HG03457 (cell line): ENCODE measurements at regions not wholly inside any gene's neighbourhood (a gene's known extent, or its start where the extent isn't known, plus 50 kb on each side); places are given as distances from the start of the nearest gene placed in this dataset.
"Not testable (repeated sequence)": the region's sequence is repeated elsewhere in the genome, so short reads cannot be mapped to it uniquely, and the experiment has no call there.

Experiments
- ATAC-seq: cut with Tn5 transposase; IDR thresholded peaks from one replicate; pipeline ENCODE4 v1.9.1; 2021; ENCODE audit warnings: moderate number of reproducible peaks; ENCODE audit not compliant: unreplicated experiment

DNA sequence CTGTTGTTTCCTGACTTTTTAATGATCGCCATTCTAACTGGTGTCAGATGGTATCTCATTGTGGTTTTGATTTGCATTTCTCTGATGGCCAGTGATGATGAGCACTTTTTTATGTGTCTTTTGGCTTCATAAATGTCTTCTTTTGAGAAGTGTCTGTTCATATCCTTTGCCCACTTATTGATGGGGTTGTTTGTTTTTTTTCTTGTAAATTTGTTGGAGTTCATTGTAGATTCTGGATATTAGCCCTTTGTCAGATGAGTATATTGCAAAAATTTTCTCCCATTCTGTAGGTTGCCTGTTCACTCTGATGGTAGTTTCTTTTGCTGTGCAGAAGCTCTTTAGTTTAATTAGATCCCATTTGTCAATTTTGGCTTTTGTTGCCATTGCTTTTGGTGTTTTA is 1378.7 kb downstream of the FSCB start:
- ATAC-seq, result not testable (repeated sequence)

DNA sequence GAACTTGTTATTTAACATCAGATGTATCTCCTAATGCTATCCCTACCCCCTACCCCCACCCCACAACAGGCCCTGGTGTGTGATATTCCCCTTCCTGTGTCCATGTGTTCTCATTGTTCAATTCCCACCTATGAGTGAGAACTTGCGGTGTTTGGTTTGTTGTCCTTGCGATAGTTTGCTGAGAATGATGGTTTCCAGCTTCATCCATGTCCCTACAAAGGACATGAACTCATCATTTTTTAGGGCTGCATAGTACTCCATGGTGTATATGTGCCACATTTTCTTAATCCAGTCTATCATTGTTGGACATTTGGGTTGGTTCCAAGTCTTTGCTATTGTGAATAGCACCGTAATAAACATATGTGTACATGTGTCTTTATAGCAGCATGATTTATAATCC is 1379.2 kb downstream of the FSCB start:
- ATAC-seq, result not testable (repeated sequence)

GRCh38 chr14:43123544-43123943 is 1383.5 kb downstream of the FSCB start:
- ATAC-seq, result no peak

DNA sequence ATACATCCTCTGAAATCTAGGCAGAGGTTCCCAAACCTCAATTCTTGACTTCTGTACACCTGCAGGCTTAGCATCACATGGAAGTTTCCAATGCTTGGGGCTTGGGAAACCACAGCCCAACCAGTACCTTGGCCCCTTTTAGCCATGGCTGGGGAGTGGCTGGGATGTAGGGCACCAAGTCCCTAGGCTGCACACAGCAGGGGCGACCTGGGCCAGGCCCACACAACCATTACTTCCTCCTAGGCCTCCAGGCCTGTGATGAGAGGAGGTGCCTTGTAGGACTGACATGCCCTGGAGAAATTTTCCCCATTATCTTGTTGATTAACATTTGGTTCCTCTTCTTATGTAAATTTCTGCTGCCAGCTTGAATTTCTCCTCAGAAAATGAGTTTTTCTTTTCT is 1387.4 kb downstream of the FSCB start:
- no peak for ATAC-seq

DNA sequence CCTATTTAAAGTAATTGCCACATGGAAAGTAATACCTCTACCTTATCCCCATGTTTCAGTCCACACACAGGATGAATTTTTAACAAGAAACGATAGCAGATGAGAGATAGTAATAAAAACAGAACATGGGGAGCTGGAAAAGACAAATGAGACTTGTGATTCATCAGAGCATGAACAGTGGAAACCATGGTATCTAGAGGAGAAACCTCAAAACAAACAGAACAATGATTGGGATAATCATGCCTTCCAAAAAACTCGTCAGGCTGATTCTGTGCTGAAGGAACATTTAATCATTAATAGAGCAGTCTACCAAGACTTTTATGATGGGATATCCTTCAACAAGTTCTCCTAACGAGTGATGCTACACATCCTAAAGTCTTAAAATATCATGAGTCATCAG is 1390.7 kb downstream of the FSCB start:
- ATAC-seq, result no peak

GRCh38 chr14:43105305-43105704 is 1401.8 kb downstream of the FSCB start:
- no peak for ATAC-seq

GRCh38 chr14:43090380-43090779 is 1416.7 kb downstream of the FSCB start:
- ATAC-seq, result no peak

GRCh38 chr14:43087666-43088065 is 1419.4 kb downstream of the FSCB start:
- no peak for ATAC-seq

GRCh38 chr14:43085819-43086218 is 1421.3 kb downstream of the FSCB start:
- ATAC-seq, result no peak

DNA sequence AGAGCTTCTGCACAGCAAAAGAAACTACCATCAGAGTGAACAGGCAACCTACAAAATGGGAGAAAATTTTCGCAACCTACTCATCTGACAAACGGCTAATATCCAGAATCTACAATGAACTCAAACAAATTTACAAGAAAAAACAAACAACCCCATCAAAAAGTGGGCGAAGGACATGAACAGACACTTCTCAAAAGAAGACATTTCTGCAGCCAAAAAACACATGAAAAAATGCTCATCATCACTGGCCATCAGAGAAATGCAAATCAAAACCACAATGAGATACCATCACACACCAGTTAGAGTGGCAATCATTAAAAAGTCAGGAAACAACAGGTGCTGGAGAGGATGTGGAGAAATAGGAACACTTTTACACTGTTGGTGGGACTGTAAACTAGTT is 1439.7 kb downstream of the FSCB start:
- not testable (repeated sequence) for ATAC-seq

DNA sequence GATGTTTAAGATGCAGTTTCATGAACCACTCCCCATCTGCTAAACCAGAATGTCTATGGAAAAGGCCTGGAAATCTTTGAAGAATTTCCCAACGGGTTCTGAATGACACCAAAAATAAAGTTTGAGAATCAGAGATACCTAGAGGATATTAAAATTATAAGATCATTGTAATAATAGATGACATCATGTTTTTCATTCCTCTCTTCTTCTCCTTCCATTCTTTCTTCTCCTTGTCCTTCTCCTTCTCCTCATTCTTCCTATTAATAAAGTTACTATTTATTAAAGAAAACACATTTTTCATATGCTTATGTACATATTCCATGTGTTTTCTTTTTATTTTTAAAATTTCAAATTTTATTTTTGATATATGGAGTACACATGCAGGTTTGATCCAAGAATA is 1449.4 kb downstream of the LRFN5 start:
- ATAC-seq, result no peak

DNA sequence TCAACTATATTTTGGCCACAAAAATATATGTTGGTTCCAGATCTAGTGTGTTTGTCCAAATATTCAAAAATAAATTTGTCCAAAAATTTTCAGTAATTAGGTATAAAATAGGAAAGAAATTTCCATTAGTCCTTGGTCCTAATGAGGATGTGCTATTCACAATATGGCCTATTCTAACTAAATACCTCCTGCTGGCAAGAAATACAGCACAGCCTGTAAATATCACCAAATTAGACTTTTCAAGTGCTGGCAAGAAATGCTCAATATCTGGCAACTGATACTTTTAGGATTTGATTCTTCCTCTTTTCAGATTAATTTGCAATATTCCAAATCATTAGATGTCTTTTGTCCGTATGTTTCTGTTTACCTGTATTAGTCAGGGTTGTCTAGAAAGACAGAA is 1446.2 kb downstream of the LRFN5 start:
- no peak for ATAC-seq

DNA sequence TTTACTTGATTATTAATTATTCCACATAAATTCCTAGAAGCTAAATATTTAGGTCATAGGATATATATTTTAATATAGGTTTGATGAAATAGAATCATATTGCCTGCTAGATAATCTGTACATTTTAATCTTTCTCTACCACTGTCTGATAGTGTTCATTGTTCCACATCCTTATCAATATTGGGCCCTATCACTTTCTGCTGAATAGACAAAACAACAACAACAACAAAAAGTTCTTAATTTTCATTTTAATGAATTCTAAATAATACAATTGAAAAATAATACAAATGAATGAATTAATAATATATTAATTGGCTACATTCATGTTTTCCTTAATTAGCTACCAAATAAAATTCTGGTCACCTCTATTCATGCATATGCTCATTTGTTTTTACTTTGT is 1437.2 kb downstream of the LRFN5 start:
- ATAC-seq, result no peak

- ATAC-seq, result no peak
These were observed 1435.7 kb downstream of the LRFN5 start for GRCh38 chr14:43042408-43042807.

DNA sequence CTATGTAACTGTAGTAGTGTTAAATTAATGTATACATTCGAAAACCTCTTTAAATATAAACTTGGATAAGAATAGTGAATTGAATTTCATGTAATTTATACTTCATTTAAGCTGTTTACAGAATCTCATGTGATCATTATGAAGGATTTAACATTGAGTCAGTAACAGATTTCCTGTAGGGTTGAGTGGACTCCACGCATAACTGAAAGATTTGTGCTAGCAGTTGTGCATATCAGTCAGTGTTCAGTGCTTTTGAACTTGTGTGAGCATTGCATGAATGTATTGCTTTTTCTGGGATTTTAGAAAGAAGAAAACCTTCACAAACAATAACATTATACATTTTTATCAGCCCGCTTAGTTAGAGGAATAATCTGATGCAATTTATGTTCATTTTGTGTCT is 1435.3 kb downstream of the LRFN5 start:
- ATAC-seq, result no peak

- ATAC-seq, result no peak
These were observed 1434.5 kb downstream of the LRFN5 start for GRCh38 chr14:43041207-43041606.

- ATAC-seq, result no peak
These were observed 1433.2 kb downstream of the LRFN5 start for GRCh38 chr14:43039881-43040280.

- no peak for ATAC-seq
These were observed 1424.9 kb downstream of the LRFN5 start for GRCh38 chr14:43031598-43031997.

GRCh38 chr14:43022094-43022800 is 1415.6 kb downstream of the LRFN5 start:
- no peak for ATAC-seq

GRCh38 chr14:43019826-43020225 is 1413.2 kb downstream of the LRFN5 start:
- no peak for ATAC-seq

GRCh38 chr14:43014338-43014737 is 1407.7 kb downstream of the LRFN5 start:
- no peak for ATAC-seq

DNA sequence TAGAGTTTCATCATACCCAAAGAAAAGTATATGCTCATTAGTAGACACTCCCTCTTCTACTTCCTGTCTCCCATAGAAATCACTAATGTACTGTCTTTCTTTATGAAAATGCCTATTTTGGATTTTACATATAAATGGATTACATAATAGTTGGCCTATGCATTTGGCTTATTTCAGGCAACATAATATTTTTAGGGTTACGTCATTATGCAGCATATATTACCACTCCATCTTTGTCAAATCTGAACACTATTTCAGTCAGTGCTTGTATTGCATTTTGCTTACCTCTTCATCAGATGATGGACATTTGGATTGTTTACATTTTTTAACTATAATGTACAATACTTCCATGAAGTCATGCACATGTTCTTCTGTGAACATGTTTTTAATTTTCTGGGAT is 1406.1 kb downstream of the LRFN5 start:
- ATAC-seq, result no peak

GRCh38 chr14:43005807-43006206 is 1399.1 kb downstream of the LRFN5 start:
- ATAC-seq, result no peak
